ENCODE measurements at regions not wholly inside any gene's neighbourhood (a gene's known extent, or its start where the extent isn't known, plus 50 kb on each side); places are given as distances from the start of the nearest gene placed in this dataset.

DNA sequence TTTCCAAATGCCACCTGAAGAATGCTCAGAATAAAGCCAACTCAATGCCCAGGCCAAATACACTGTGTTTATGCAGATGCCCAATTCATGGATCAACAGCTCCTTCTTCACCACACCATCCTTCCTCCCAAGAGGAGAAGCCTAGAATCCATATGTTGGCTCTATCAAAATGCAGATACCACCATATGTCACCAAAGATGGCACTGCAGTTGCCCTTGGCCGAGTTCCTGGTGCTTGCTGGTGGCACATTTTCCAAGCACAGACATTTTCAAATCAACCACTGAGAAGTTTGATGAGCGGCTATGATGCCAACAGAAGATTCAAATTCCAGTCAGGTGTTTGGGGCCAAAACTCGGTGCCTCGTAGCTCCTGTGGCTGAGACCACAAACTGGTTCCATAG lies 430.3 kb downstream of the AJAP1 start:
- TF ChIP-seq CTCF (IDR thresholded peaks at IDR 0.05) = no peak
- no peak for TF ChIP-seq EZH2 (IDR thresholded peaks at IDR 0.05)
- TF ChIP-seq EZH2phosphoT487 (IDR thresholded peaks at IDR 0.05) = no peak

All from neural progenitor cell (in vitro differentiated cells).